ENCODE measurements at regions not wholly inside any gene's neighbourhood (a gene's known extent, or its start where the extent isn't known, plus 50 kb on each side); places are given as distances from the start of the nearest gene placed in this dataset.

- TF ChIP-seq CTCF (IDR thresholded peaks at IDR 0.05; ENCODE audit: low read depth, low read length) (no peak), POLR2A (IDR thresholded peaks at IDR 0.05; ENCODE audit: extremely low read depth, insufficient read length) (no peak), MAX (IDR thresholded peaks at IDR 0.05; ENCODE audit: low read depth, low read length) (no peak), MYC (IDR thresholded peaks at IDR 0.05; ENCODE audit: low read depth, low read length) (no peak)
Observed at GRCh38 chr7:114209968-114210367, 204.6 kb upstream of the FOXP2 start.

Data from NB4 (cell line).